ENCODE measurements at regions not wholly inside any gene's neighbourhood (a gene's known extent, or its start where the extent isn't known, plus 50 kb on each side); places are given as distances from the start of the nearest gene placed in this dataset.

DNA sequence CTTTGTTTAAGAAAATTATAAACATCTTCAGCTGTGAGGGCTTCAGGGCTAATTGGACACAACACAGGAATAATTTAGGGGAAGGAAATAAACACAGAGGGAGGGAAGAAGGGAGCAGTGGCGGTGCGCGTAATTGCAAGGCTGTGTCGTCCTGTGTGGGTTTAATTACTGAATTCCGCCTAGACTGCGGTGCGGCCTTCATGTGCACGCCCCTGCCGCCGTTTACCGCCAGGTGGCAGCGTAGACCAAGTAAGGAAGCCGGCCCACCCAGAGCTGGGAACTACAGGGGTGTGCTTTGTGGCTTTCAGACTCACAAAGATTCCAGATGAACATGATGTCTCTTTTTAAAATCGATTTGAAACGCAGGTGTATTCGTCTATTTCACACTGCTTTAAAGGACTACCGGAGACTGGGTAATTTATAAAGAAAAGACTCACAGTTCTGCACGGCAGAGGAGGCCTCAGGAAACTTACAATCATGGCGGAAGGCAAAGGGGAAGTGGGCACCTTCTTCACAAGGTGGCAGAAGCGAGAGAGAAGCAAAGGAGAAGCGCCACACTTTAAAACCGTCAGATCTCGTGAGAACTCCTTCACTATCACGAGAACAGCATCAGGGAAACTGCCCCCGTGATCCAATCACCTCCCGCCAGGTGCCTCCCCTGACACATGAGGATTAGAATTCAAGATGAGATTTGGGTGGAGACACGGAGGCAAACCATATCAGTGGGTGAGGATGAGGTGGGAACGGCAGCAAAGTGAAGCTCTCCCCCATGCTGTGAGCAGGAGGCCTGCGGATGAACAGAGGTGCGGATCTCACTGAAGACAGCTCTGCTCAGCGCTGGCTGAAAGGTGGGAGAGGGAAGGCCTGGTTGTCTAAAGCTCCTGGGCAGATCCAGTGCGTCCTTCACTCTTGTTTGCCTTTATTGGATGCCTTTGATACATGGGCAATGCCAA lies 222.0 kb upstream of the PDE10A start:
- DNase-seq (peak; percentile 68), ATAC-seq (ENCODE audit: low read depth) (peak; percentile 96)
- in situ Hi-C loops (cut with MboI; ENCODE audit: low sequenced_read_pairs) (no loop called here), intact Hi-C loops (cut with micrococcal nuclease) (loop anchor here (1.0 to 5.0 kb wide), 4 partner anchors 213 to 516 kb away; no protein-coding TSS in a partner anchor), dilution Hi-C loops (cut with HindIII; ENCODE audit: low sequenced_read_pairs, unreplicated experiment) (loop anchor here (25.0 kb wide), 1 partner anchor 202 kb away; no protein-coding TSS in a partner anchor)
- no peak overlapping the region for H3K27ac ChIP-seq (ENCODE audit: insufficient read depth, low read length)
- H4K91ac ChIP-seq (ENCODE audit: insufficient read depth, low read depth, low read length) = no peak overlapping the region
- H2BK120ac ChIP-seq (ENCODE audit: low read depth, low read length) = no peak overlapping the region
- CTCF ChIA-PET = interaction anchor here (0.6 to 2.7 kb wide), 8 partner anchors 11 to 223 kb away, joined by 3 to 25 read pairs (median 4); no protein-coding TSS in a partner anchor
- no peak overlapping the region for H3K4me3 ChIP-seq (ENCODE audit: insufficient read depth, low read depth, low read length)
- H3K9me3 ChIP-seq (ENCODE audit: control insufficient read depth, insufficient read depth, low read length) = peaks cover 2% of the 10 kb centered on the region; the same call in 1 of the 2 replicates
- H3K56ac ChIP-seq (ENCODE audit: extremely low read depth, insufficient read depth, low read length) = no peak overlapping the region
- BruUV-seq (replicated peaks) = no TSS peak
- peaks cover 7% of the 10 kb centered on the region for H3K4me1 ChIP-seq (ENCODE audit: control insufficient read depth, insufficient read depth, low read length)
- H3K27me3 ChIP-seq (ENCODE audit: control insufficient read depth, insufficient read depth, low read length) = no peaks in the 10 kb centered on the region
- H3K9me1 ChIP-seq (ENCODE audit: insufficient read depth, low read length) = no peaks in the 10 kb centered on the region
- WGBS, 2 experiments (ENCODE audit: extremely low coverage in 2 of 2, insufficient read length in 1 of 2) = 4% methylated on average over 9 of the region's 32 CpGs; no CpG with 5 or more reads in 1 of the 2 experiments
- H4K8ac ChIP-seq (ENCODE audit: low read depth in 2 of 2, low read length in 2 of 2) = 0 out of 4 replicates have a peak overlapping the region, but pooled peaks of 1 of the 2 experiments have one; percentile 51
- H4K20me1 ChIP-seq (ENCODE audit: insufficient read depth, low read length) = no peaks in the 10 kb centered on the region; the same call in 1 of the 2 replicates
- H3K79me1 ChIP-seq (ENCODE audit: low read depth in 1 of 2, low read length in 2 of 2) = peaks cover 0 to 6% of the 10 kb centered on the region in 2 experiments; a peak in 1 of 4 replicates
- no peak overlapping the region for H3K4ac ChIP-seq (ENCODE audit: low read depth, low read length)
- no peak overlapping the region for H2AK9ac ChIP-seq (replicated peaks; ENCODE audit: low read depth, low read length, poor library complexity)
- H2BK5ac ChIP-seq (ENCODE audit: low read depth, low read length, poor library complexity, severe bottlenecking) = no peak overlapping the region
- TF ChIP-seq POLR2A (IDR thresholded peaks at IDR 0.05; ENCODE audit: low read depth, low read length) = peak; percentile 46; the same call in 1 of the 2 replicates
- TF ChIP-seq RAD21 (IDR thresholded peaks at IDR 0.05; ENCODE audit: low read length) = peak; percentile 95
- TF ChIP-seq NFE2L2 (IDR thresholded peaks at IDR 0.05; ENCODE audit: low read depth, low read length) = no peak
- TF ChIP-seq SMC3 (IDR thresholded peaks at IDR 0.05; ENCODE audit: low read depth, low read length) = peak; percentile 98
- TF ChIP-seq FOS (IDR thresholded peaks at IDR 0.05; ENCODE audit: low read depth, low read length) = no peak
- TF ChIP-seq, protein P1, sequence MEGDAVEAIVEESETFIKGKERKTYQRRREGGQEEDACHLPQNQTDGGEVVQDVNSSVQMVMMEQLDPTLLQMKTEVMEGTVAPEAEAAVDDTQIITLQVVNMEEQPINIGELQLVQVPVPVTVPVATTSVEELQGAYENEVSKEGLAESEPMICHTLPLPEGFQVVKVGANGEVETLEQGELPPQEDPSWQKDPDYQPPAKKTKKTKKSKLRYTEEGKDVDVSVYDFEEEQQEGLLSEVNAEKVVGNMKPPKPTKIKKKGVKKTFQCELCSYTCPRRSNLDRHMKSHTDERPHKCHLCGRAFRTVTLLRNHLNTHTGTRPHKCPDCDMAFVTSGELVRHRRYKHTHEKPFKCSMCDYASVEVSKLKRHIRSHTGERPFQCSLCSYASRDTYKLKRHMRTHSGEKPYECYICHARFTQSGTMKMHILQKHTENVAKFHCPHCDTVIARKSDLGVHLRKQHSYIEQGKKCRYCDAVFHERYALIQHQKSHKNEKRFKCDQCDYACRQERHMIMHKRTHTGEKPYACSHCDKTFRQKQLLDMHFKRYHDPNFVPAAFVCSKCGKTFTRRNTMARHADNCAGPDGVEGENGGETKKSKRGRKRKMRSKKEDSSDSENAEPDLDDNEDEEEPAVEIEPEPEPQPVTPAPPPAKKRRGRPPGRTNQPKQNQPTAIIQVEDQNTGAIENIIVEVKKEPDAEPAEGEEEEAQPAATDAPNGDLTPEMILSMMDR (conservative IDR thresholded peaks at IDR 0.05; ENCODE audit: low read depth, low read length) = peak; percentile 95
- no peak overlapping the region for H2BK20ac ChIP-seq (ENCODE audit: low read depth, low read length)
- no peak overlapping the region for H3K4me2 ChIP-seq (ENCODE audit: low read depth, low read length)
- H2BK15ac ChIP-seq (ENCODE audit: low read depth, low read length) = no peak overlapping the region
- H4K5ac ChIP-seq (ENCODE audit: low read depth, low read length) = no peak overlapping the region
- no peak overlapping the region for H3K14ac ChIP-seq (replicated peaks; ENCODE audit: low read depth, low read length)
- no peak overlapping the region for H3K18ac ChIP-seq (ENCODE audit: low read depth, low read length)
- H3K9ac ChIP-seq (ENCODE audit: low read depth, low read length) = no peak overlapping the region
- H3K36me3 ChIP-seq (ENCODE audit: control insufficient read depth, insufficient read depth, low read length) = no peaks in the 10 kb centered on the region; the same call in 1 of the 2 replicates
- no peak overlapping the region for H3K23ac ChIP-seq (ENCODE audit: low read depth, low read length)
- H2AFZ ChIP-seq (replicated peaks; ENCODE audit: low read length, poor library complexity) = no peak overlapping the region
- POLR2A ChIA-PET (ENCODE audit: unreplicated experiment) = no interaction called here
- no peak overlapping the region; the same call in 1 of the 2 replicates for H2AK5ac ChIP-seq (ENCODE audit: low read depth, low read length)
